ENCODE measurements at regions not wholly inside any gene's neighbourhood (a gene's known extent, or its start where the extent isn't known, plus 50 kb on each side); places are given as distances from the start of the nearest gene placed in this dataset.

DNA sequence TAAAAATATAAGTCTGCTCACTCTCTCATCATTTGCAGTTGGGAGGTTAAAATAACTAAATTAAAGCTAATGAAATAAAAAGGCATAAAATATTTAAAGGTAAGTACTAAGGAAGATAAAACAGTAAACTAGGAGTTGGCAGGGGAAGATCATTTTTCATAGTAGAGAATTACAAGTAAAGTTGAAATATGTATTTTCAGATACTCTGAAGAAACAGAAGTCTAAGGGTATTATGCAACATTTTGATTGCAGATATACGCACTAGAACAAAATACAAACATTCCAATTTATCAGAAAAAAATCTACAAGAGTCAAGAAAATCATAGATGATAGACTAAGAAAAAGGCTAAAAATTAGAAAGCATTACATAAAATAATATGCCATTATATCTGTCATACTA is 167.6 kb upstream of the CTAGE1 start:
- Histone ChIP-seq H3K36me3 (ENCODE audit: control insufficient read depth in 1 of 2, insufficient read depth in 2 of 2, low read length in 2 of 2) (no peaks in the 10 kb centered on the region), H3K27me3 (ENCODE audit: insufficient read depth, low read length) (no peaks in the 10 kb centered on the region), H3K9ac (ENCODE audit: low read length) (no peak overlapping the region), H2AFZ (ENCODE audit: low read depth, low read length, poor library complexity, severe bottlenecking) (no peak overlapping the region), H3K27ac (ENCODE audit: low read depth, low read length) (no peak overlapping the region), H3K79me2 (ENCODE audit: insufficient read depth, low read length) (no peaks in the 10 kb centered on the region), H3K4me1 (ENCODE audit: control insufficient read depth in 1 of 2, insufficient read depth in 2 of 2, low read length in 2 of 2) (peaks cover 0 to under 1% of the 10 kb centered on the region in 2 experiments; a peak in 1 of 4 replicates), H3K4me2 (ENCODE audit: low read length) (no peak overlapping the region), H4K20me1 (ENCODE audit: insufficient read depth) (no peaks in the 10 kb centered on the region), H3K9me3 (ENCODE audit: control insufficient read depth in 1 of 2, insufficient read depth in 1 of 2, low read depth in 1 of 2, low read length in 2 of 2) (no peaks in the 10 kb centered on the region), H3K9me2 (ENCODE audit: insufficient read depth) (no peaks in the 10 kb centered on the region), H3K4me3 (replicated peaks in 1 of 2; ENCODE audit: low read depth in 1 of 2, low read length in 2 of 2) (no peak overlapping the region)
- no TSS peak for BruUV-seq (replicated peaks)
- intact Hi-C loops (cut with micrococcal nuclease), result no loop called here
- ATAC-seq, result no peak
- ChIA-PET POLR2A (no interaction called here), RAD21 (ENCODE audit: low non-redundant PET in 1 of 2, low total read pairs in 2 of 2, uncharacterized antibody in 2 of 2, unreplicated experiment in 2 of 2) (no interaction called here), CTCF (no interaction called here)
- DNase-seq (ENCODE audit: low read depth, low spot score), result no peak
- TF ChIP-seq, protein P1, sequence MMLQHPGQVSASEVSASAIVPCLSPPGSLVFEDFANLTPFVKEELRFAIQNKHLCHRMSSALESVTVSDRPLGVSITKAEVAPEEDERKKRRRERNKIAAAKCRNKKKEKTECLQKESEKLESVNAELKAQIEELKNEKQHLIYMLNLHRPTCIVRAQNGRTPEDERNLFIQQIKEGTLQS (IDR thresholded peaks at IDR 0.05), result no peak
- TF ChIP-seq RAD21 (IDR thresholded peaks at IDR 0.05; ENCODE audit: low read depth) (no peak), FOSL1 (IDR thresholded peaks at IDR 0.05; ENCODE audit: low read depth) (no peak), SRF (IDR thresholded peaks at IDR 0.05; ENCODE audit: low read depth) (no peak), CEBPB (IDR thresholded peaks at IDR 0.05; ENCODE audit: low read depth) (no peak), SIN3A (IDR thresholded peaks at IDR 0.05; ENCODE audit: low read depth) (no peak), ZFX (IDR thresholded peaks at IDR 0.05) (no peak), YY1 (IDR thresholded peaks at IDR 0.05; ENCODE audit: extremely low read depth, insufficient replicate concordance, low read depth, low read length) (no peak), EZH2phosphoT487 (IDR thresholded peaks at IDR 0.05; ENCODE audit: borderline replicate concordance) (no peak), JUND (IDR thresholded peaks at IDR 0.05) (no peak), TCF7L2 (IDR thresholded peaks at IDR 0.05; ENCODE audit: borderline replicate concordance, extremely low read depth, insufficient read depth, insufficient read length) (no peak), SP1 (IDR thresholded peaks at IDR 0.05; ENCODE audit: low read depth) (no peak), EZH2 (IDR thresholded peaks at IDR 0.05) (no peak), ZNF274 (IDR thresholded peaks at IDR 0.05; ENCODE audit: low read depth, low read length) (no peak)
- TF ChIP-seq, protein P2, sequence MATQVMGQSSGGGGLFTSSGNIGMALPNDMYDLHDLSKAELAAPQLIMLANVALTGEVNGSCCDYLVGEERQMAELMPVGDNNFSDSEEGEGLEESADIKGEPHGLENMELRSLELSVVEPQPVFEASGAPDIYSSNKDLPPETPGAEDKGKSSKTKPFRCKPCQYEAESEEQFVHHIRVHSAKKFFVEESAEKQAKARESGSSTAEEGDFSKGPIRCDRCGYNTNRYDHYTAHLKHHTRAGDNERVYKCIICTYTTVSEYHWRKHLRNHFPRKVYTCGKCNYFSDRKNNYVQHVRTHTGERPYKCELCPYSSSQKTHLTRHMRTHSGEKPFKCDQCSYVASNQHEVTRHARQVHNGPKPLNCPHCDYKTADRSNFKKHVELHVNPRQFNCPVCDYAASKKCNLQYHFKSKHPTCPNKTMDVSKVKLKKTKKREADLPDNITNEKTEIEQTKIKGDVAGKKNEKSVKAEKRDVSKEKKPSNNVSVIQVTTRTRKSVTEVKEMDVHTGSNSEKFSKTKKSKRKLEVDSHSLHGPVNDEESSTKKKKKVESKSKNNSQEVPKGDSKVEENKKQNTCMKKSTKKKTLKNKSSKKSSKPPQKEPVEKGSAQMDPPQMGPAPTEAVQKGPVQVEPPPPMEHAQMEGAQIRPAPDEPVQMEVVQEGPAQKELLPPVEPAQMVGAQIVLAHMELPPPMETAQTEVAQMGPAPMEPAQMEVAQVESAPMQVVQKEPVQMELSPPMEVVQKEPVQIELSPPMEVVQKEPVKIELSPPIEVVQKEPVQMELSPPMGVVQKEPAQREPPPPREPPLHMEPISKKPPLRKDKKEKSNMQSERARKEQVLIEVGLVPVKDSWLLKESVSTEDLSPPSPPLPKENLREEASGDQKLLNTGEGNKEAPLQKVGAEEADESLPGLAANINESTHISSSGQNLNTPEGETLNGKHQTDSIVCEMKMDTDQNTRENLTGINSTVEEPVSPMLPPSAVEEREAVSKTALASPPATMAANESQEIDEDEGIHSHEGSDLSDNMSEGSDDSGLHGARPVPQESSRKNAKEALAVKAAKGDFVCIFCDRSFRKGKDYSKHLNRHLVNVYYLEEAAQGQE (IDR thresholded peaks at IDR 0.05; ENCODE audit: low read depth), result no peak
- TF ChIP-seq, protein P3, sequence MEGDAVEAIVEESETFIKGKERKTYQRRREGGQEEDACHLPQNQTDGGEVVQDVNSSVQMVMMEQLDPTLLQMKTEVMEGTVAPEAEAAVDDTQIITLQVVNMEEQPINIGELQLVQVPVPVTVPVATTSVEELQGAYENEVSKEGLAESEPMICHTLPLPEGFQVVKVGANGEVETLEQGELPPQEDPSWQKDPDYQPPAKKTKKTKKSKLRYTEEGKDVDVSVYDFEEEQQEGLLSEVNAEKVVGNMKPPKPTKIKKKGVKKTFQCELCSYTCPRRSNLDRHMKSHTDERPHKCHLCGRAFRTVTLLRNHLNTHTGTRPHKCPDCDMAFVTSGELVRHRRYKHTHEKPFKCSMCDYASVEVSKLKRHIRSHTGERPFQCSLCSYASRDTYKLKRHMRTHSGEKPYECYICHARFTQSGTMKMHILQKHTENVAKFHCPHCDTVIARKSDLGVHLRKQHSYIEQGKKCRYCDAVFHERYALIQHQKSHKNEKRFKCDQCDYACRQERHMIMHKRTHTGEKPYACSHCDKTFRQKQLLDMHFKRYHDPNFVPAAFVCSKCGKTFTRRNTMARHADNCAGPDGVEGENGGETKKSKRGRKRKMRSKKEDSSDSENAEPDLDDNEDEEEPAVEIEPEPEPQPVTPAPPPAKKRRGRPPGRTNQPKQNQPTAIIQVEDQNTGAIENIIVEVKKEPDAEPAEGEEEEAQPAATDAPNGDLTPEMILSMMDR (IDR thresholded peaks at IDR 0.05 in 2 of 3, conservative IDR thresholded peaks at IDR 0.05 in 1 of 3; ENCODE audit: borderline replicate concordance in 1 of 3, insufficient read depth in 1 of 3, low read depth in 2 of 3, low read length in 2 of 3), result no peak
- TF ChIP-seq, protein P4, sequence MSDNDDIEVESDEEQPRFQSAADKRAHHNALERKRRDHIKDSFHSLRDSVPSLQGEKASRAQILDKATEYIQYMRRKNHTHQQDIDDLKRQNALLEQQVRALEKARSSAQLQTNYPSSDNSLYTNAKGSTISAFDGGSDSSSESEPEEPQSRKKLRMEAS (IDR thresholded peaks at IDR 0.05), result no peak

Data from HCT116 (cell line).